NCI-H226 (cell line): ENCODE measurements at regions not wholly inside any gene's neighbourhood (a gene's known extent, or its start where the extent isn't known, plus 50 kb on each side); places are given as distances from the start of the nearest gene placed in this dataset.
"Not testable (repeated sequence)": the region's sequence is repeated elsewhere in the genome, so short reads cannot be mapped to it uniquely, and the experiment has no call there.

Experiments
- DNase-seq: peaks from one replicate; pipeline ENCODE4 v3.0.0-alpha.2; 2015

DNA sequence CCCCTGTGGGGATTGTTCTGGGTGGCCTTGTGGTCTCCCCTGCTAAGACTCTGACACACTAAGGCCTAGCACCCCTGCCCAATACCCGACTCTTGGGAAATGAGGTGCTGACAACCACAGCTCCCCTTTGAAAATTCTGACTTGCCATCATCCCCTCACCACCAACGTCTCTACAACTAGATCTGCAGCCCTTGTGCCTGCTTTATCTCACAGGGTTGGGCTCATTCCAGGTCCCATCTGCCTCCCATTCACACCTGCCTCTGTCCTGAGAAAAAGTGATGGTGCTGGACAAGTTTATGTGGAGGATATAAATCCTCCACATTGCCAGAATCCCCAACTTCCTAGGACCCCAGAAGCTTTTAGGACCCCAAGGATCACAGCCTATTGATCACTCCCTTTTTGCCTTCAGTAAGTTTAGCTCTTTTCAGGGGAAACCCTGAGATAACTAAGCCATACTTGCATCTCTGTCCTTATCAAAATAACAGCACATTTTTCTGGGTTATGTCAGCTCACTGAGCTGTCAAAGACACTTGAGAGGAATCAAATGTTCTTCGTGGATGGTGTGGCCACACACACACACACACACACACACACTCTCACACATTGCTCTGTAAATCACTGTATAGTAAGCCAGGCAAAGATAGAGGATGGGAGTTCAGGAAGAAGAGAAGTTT lies 136.8 kb upstream of the CES5A start:
- no peak for DNase-seq

DNA sequence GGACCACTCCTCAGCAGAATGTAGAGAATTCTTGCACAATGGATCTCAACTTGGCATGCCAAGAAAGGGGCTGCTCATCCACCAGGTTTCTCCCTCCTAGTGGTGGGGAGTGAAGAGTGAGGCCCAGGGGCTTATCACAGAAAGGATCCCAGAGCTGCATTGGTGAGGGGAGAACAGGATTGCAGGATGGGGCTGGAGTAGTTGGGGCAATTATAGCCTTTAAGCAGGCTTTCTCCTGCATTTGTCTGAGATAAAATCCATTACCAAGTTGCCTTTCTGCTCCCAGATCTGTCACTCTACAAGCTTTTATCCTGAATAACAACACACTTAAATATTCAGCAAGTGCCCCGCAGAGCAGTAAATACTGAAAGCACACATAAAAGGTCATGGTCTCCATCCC lies 130.8 kb upstream of the CES5A start:
- DNase-seq, result no peak

DNA sequence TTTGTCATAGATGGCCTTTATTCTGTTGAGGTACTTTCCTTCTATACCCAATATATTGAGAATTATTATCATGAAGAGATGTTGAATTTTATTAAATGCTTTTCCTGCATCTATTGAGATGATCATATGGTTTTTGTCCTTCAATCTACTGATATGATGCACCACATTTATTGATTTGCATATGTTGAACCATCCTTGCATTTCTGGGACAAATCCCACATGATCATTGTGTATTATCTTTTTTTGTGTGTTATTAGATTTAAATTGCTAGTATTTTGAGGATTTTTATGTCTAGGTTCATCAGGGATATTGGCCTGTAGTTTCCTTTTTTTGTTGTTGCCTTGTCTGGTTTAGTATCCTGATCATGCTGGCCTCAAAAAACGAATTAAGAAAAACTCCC lies 124.5 kb upstream of the CES5A start:
- no peak for DNase-seq

DNA sequence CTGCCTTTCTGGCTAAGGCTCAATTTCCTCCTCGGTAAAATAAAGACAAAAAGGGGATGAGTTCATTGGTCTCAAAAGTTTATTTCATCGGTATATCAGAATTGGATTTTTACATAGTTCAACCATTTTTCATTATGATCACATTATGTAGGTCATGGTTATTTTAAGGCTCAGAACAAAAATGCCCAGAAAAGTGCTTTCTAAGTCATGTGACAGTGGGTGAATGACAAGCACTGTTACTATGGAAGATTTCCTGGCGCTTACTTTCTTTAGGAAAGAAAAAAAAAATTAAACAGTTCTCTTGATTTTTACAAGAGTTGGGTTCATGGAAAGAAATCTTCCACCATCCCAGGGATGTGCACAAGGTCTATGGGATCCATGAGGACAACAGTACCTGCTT lies 117.9 kb upstream of the CES5A start:
- DNase-seq, result no peak

DNA sequence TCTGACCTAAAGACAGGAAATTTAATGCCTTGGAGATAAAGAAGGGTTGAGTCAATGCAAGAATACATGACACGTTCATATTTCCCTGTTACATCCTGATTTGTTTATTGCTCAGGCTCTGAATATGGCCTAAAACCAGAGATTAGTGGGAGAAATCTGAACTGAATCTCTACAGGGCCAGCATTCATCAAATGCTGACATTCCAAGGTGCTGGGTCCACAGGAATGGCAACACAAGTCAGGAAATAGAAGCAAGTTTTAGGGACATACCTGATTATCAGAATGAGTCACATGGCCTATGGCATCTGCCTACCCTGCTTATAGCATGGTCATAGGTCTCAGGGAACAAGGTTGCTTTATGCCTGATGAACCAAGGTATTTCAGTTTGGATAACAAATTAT lies 117.4 kb upstream of the CES5A start:
- DNase-seq, result no peak

DNA sequence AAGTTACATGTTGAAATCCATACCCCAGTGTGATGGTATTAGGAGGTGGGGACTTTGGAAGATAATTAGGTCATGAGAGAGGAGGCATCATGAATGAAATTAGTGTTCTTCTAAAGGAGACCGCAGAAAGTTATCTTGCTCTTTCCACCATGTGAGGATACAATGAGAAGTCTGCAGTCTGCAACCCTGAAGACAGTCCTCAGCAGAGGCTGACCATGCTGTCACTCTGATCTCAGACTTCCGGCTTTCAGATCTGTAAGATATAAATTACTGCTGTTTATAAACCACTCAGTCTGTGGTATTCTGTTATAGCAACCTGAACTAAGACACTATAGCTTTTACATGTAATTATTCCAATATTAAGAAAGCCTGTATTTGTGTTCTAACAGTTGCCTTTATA lies 116.7 kb upstream of the CES5A start:
- no peak for DNase-seq

DNA sequence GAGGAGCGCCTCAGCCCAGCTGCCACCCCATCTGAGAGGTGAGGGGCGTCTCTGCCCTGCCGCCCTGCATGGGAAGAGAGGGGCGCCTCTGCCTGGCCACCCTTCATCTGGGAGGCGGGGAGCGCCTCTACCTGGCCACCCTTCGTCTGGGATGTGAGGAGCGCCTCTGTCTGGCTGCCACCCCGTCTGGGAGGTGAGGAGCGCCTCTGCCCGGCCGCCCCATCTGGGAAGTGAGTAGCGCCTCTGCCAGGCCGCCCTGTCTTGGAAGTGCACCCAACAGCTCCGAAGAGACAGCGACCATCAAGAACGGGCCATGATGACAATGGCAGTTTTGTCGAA lies 114.4 kb upstream of the CES5A start:
- no peak for DNase-seq

DNA sequence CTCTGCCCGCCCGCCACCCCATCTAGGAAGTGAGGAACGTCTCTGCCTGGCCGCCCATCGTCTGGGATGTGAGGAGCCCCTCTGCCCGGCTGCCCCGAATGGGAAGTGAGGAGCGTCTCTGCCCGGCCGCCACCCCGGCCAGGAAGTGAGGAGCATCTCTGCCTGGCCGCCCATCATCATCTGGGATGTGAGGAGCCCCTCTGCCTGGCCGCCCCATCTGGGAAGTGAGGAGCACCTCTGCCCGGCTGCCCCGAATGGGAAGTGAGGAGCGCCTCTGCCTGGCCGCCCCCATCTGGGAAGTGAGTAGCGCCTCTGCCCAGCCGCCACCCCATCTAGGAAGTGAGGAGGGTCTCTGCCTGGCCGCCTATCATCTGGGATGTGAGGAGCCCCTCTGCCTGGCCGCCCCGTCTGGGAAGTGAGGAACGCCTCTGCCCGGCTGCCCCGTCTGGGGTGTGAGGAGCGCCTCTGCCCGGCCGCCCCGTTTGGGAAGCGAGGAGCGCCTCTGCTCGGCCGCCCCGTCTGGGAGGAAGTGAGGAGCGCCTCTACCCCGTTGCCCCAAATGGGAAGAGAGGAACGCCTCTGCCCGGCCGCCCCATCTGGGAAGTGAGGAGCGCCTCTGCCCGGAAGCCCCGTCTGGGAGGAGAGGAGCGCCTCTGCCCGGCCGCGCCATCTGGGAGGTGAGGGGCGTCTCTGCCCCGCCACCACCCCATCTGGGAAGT lies 113.8 kb upstream of the CES5A start:
- DNase-seq, result not testable (repeated sequence)

DNA sequence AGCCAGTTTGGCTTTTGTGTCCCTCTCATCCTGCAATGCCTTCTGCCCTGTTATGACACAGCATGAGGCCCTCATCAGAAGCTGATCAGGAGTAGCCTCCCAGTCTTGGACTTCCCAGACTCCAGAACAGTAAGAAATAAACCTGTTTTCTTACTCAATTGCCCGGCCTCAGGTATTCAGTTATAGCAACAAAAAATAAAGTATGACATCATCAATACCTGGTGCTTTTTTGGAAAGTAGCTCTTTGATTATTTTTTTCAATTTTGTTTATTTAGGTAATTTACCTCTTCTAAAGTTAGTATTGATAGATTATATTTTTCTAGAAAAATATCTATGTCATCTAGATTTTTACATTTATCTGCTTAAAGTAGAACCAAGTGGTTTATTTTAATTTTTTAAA lies 112.8 kb upstream of the CES5A start:
- DNase-seq, result no peak

DNA sequence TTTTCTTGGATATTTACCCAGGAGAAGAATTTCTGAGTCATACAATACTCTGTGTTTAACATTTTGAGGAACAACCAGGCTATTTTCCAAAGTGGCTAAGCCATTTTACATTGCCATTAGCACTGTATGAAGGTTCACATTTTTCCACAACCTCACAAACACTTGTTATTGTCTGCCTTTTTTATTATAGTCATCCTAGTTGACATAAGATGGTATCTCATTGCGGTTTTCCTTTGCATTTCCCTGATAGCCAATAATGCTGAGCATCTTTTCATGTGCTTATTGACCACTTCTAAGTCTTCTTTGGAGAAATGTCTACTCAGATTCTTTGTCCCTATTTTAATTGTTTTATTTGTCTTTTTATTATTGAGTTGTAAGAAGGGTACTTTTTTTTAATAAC lies 107.4 kb upstream of the CES5A start:
- DNase-seq, result no peak

DNA sequence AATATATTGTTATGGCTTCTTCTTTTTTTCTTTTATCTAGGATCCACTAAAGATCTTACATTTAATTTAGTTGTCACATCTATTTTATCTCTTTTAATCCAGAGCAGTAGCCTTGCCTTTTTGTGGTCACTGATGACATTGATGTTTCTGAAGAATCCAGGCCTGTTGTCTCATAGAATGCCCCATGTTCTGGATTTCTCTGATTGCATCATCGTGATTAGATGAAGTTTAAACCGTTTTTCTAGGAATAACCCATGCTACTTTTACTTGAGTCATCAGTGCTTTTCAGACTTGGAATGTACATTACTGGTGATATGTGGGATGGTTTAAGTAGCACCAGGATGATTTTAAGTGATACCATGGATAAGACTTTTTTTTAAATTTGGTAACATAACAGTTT lies 106.4 kb upstream of the CES5A start:
- no peak for DNase-seq

DNA sequence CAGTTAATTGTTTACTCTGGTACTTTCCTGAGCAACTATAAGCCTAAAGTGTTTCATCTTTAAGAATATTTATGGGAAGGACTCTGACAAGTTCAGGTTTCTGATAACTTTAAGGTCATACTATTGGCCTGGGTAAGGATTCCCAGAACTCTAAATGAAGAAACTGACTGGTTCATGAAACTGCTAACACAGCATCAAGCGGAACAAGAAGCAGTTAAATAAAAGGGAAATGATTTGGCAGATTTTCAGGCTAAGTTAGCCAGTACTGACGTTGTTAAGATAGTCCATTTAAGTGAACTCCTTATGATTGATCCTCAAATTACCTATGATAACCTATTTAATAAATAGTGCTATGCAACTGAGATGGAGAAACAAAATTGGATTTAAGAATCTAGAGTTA lies 101.6 kb upstream of the CES5A start:
- no peak for DNase-seq

DNA sequence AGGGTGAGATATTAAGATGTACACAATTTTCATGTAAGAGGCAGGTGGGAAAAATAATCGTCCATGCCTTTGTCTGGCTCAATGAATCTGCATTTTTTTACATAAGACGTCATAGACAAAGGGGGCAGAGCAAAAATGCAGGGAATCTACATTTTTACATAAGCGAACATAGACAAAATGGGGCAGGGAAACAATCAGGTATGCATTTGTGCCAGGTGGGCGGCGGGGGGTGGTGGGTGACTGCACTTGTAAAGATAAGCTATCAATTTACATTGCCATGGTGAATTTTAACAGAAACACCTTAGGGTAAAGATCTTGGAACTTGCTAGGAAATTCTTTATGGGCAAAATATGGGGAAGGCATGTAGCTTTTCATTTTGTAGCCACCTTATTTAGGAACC lies 96.3 kb upstream of the CES5A start:
- no peak for DNase-seq

DNA sequence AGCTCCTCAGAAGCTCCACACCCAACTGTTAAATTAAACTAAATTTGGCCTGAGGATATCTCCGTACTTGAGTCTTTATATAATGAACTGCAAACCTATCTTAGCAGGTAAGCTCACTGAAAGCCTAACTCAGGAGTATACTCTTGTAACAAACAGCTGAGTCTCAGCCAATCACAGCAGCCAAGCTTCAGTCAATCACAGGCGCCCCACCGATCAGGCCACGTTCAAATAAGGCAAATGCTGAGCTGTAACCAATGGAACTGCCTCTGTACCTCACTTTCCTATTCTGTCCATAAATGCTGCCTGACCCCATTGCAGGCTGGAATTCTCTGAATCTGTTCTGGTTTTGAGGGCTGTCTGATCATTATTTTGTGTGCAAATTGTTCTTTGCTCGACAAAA lies 93.0 kb upstream of the CES5A start:
- no peak for DNase-seq

DNA sequence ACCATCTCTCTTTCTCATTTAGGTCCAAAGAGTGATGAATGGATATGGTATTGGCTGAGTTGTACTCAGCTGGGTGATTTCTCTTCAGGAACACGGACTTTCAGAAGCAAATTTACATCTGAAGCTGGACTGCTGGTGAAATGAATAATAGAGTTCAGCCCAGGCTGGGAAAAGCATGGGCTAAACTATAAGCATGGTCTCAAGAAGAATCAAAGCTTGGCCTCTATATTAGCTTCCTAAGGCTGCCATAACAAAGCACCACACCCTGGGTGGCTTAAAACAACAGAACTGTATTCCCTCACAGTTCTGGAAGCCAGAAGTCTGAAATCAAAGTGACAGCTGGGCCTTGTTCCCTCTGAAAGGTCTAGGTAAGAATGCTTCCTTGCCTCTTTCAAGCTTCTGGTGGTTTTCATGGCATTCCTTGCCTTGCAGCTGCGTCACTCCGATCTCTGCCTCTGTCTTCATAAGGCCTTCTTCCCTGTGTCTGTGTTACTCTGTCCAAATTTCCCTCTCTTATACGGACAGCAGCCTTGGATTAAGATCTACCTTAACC lies 89.8 kb upstream of the CES5A start:
- DNase-seq, result no peak

DNA sequence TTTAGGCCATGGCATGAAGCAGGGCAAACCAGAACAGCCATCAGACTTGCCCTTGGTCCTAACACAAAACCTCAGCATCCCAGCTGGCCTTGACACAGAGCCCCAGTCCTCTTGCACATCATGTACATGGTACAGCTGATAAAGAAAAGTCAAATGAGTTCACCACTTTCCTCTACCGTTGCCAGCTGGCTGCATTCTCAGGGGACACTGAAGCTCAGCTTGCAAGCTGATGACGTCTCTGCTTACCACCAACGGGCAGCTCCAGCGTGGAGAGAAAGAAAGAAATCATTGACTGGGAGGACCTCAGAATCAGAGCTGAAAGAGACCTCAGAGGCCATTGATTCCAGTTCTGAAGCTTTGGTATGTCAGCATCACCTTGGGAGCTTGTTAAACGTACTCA lies 80.7 kb upstream of the CES5A start:
- DNase-seq, result no peak

DNA sequence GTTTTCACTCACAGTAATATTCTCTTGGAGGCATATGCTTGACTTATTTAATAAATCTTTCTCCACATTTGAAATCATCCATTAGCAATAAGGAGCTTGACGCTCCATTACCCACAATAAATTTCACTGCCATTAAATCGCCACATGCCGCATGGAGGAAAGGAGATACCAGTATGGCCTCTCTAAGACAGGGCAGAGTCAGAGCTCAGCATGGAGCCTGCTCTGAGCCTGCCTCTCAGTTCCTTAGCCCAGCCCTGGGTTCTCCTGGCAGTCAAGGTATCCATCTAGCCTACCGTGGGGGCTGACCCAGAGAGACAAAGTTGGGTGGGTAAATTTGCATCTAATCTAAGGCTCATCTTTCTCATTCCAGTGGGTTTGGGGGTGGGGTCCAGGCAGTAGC lies 80.3 kb upstream of the CES5A start:
- DNase-seq, result no peak

DNA sequence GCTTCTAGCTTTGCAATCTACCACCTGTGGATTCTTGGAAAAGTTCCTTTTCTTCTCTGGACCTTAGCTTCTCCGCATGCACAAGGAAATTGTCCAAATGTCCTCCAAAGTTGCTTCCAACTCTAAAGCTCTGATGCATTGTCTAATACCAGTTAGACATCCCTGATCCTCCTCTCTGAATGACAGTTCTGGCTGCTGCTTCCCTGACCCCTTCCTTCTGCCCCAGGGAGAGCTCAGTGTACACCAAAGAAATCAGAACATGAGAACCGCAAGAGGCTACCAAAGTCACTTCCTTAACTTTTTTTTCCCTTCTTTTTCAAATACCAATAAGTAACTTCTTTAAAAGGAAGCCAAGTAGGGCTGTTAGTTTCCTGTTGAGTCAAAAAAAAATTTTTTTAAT lies 79.7 kb upstream of the CES5A start:
- no peak for DNase-seq

DNA sequence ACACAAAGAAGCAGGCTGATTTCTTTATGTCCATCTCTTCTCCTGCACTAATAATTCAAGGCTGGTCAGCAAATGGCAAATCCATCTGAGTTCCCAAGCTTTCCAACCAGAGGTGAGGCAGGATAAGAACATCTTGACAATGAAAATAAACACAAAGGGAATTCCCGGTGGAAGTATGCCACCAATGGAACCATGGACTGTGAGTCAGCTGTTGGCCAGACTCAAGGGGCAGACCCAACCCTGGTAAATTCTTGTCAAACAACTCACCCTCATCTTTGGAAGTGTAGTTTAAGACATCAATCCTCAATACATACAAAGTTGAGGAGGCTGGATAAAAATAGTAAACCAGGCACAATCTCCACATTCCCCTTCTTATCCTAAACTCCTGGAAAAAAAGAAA lies 74.3 kb upstream of the CES5A start:
- DNase-seq, result no peak

DNA sequence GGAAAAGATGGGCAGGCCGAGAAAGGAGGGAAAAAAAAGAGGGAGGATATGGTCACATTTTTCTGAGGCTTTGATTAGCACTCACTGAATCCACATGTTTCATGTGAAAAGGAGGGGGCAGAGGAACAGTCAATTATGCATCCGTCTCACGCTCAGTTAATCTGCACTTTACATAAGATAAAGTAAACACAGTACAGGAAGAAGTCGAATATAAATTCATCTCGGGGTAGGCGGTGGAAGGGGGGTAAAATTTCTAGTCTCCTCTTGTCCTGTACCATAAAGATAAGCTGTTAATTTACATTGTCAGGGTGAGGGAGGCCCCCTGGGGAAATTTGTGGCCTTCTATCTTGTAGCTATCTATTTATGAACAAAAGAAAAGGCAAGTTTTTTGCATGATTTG lies 73.1 kb upstream of the CES5A start:
- no peak for DNase-seq

DNA sequence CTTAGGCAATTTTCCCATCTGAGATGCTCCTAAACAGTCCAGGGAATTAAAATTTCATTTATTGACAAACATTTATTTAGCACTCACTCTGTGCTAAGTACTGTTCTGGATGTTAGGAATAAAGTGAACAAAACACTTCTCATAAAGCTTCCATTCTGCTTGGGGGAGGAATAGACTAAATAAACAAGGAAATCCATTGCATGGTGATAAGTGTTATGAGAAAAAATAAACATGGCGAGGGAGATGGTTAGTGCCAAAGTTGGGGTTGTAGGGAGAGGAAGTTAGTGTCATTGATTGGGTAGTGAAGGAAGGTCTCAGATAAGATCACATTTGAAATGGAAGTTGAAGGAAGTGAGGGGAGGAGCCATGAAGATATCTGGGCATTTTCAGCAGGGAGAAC lies 72.2 kb upstream of the CES5A start:
- DNase-seq, result no peak

DNA sequence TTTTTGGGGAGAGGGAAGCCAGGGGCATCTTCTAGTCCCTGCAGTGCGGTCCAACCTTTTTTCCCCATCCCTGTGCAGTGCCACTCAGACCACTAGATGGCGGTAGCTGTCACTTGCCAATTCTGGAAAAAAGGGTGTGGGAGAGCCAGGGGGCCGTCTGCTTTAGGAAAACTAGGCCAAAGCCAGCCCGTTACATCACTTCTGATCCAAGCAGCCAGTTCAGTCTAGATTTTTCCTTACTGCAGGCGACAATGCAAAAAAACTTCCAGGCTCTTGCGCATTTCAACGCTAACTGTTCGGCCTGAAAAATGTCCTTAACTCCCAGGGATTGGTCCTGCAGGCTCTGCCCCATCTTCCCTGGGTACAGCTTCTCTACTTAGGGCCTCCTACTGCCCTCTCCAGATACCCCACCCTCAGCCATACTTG lies 69.2 kb upstream of the CES5A start:
- DNase-seq, result no peak

DNA sequence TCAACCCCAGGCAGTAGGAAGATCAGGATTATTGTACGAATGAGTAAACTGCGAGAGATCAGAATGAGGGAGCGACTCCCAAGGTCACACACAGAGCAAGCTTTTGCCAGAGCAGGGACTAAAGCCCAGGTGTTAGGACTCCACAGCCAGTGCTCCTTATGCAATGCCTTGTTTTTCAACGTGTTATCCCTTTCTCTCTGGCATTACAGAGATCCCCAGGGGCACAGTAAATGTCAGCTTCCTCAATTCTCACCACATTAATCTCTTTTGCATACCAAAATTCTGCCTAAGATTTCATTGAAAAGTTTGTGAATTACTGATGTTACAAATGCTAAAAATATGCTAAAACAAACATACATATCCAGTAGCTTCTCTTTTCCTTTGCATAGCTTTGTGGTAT lies 68.1 kb upstream of the CES5A start:
- no peak for DNase-seq

DNA sequence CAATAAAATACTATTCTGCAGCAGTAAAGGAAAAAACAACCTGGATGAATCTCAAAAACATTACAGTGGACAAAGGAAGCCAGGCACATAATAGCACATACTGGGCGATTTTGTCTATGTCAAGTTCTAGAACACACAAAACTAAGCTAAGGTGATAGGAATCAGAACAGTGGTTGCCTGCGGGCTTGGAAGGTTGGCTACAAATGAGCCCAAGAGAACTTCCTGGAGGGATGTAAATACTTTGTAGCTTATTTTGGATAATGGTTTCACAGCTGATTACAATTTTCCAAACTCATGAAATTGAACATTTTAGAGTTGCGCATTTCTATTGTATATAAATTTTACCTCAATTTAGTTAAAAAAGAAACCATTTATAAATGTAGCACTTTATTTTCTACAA lies 67.6 kb upstream of the CES5A start:
- DNase-seq, result no peak

DNA sequence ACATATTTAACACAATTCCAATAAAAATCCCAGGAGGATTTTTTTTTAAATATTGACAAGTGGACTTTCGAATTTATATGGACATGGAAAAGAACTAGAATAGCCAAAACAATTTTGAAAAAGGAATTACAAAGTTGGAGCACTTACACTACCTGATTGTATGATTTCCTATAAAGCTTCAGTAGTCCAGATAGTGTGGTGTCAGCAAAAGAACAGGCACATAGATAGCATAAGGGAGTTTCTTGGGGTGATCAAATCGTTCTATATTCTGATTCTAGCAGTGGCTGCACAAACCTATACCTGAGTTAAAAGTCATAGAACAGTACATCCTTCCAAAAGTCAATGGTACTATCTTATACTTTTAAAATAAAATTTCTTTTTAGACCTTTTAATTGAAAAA lies 66.4 kb upstream of the CES5A start:
- DNase-seq, result no peak
